Stimulated activated naive B cell treated with anti-CD40 and anti-IgM and Interleukin-4, amounts not matched to agents 10 μg/mL and 1 μg/mL and 100 μg/mL, for 72 hours (primary cell): ENCODE measurements at regions not wholly inside any gene's neighbourhood (a gene's known extent, or its start where the extent isn't known, plus 50 kb on each side); places are given as distances from the start of the nearest gene placed in this dataset.
"Not testable (repeated sequence)": the region's sequence is repeated elsewhere in the genome, so short reads cannot be mapped to it uniquely, and the experiment has no call there.

Source experiments
- ATAC-seq, 2 donors: fragments of 150-1000 bp; cut with Tn5 transposase; replicated peaks; 2 replicates each; pipeline ENCODE4 v1.10.0; 2021; ENCODE audit warnings: moderate library complexity in 1 of 2
- DNase-seq: peaks from one replicate; pipeline ENCODE4 v3.0.0; 2021
- H3K27ac Mint-ChIP-seq: one replicate; pipeline ENCODE4 v1.8.0; 2022; ENCODE audit warnings: mild to moderate bottlenecking, mixed read lengths
- H3K27me3 Mint-ChIP-seq, 2 donors: one replicate each; pipeline ENCODE4 v1.8.0; 2022; ENCODE audit warnings: mixed read lengths in 2 of 2
- H3K36me3 Mint-ChIP-seq, 2 donors: one replicate each; pipeline ENCODE4 v1.8.0; 2022; ENCODE audit warnings: mixed read lengths in 2 of 2, mild to moderate bottlenecking in 1 of 2
- H3K4me1 Mint-ChIP-seq, 2 donors: one replicate each; pipeline ENCODE4 v1.8.0; 2022; ENCODE audit warnings: mixed read lengths in 2 of 2, mild to moderate bottlenecking in 1 of 2
- H3K4me3 Mint-ChIP-seq, 2 donors: one replicate each; pipeline ENCODE4 v1.8.0; 2022; ENCODE audit warnings: mild to moderate bottlenecking in 2 of 2, mixed read lengths in 2 of 2, moderate library complexity in 1 of 2
- H3K9me3 Mint-ChIP-seq, 2 donors: one replicate each; pipeline ENCODE4 v1.8.0; 2022; ENCODE audit warnings: mixed read lengths in 2 of 2, mild to moderate bottlenecking in 1 of 2

DNA sequence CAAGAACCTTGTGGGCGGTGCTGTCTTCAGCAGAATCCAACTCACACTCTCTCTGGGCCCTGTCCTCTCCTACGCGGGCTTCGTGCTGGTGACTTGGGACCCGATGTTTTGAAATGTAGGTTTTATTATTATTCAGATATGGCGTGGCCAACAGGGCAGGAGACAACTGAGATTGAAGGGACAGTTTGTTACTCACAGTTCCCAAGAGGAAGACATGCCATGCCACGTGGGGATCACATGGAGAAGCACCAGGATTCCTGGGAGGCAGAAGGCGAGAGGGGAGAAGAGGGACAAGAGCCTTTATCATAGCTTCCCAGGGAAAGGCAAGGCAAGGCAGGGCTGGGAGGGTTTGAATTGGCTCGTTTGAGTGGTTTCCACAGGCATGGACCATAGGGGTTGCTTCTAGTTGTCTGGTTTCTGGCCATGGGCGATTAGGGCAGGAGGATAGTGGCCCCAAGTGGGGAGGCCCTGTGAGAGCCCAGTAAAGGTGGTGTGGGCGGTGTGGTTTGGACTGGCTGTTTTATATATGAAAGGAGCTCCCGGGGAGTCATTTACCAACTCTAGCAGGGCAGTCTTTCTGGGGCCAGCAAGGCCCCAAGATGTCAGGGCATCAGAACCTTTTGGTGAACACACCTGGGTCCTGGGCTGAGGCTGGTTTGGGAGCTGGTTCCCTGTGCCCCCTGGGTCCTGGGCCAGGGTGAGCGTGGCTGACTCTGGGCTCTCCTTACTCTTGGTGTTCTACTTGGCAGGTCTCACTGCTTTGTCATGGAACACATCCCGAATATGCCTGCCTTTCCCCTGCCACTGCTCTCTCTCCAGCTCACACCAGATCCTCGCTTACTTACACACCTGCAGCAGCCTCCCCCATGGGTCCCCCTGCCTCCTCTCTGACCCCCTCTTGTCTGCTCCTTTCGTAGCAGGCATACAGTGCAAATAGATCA, 94.0 kb upstream of the ZNF536 start:
- no peaks in the 10 kb centered on the region for H3K4me1 Mint-ChIP-seq
- H3K9me3 Mint-ChIP-seq = peaks cover 4 to 7% of the 10 kb centered on the region in 2 donors
- DNase-seq (no peak), ATAC-seq (no peak)
- H3K4me3 Mint-ChIP-seq = no peak overlapping the region
- no peak overlapping the region for H3K27ac Mint-ChIP-seq
- peaks cover 5 to 7% of the 10 kb centered on the region in 2 donors for H3K27me3 Mint-ChIP-seq
- H3K36me3 Mint-ChIP-seq = no peaks in the 10 kb centered on the region

DNA sequence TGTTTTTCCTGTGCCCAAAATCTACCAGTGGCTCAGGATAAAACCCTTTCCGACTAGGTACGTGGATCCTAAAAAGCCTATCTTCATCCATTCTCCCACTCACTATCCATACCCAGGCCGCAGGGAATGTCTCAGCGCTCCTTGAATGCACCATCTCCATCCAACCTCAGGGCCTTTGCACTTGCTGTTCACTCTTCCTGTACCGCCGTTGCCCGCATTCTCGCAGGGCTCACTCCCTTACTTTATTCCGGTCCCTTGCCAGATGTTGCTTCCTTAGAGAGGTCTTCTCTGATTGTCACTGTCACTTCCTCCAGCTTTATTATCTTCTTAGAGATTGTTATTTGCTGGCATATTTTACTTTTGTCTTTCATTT, 93.3 kb upstream of the ZNF536 start:
- Mint-ChIP-seq H3K4me3 (no peak overlapping the region), H3K4me1 (no peaks in the 10 kb centered on the region), H3K36me3 (no peaks in the 10 kb centered on the region), H3K9me3 (peaks cover 0 to 4% of the 10 kb centered on the region in 2 donors), H3K27ac (no peak overlapping the region), H3K27me3 (peaks cover 5 to 7% of the 10 kb centered on the region in 2 donors)
- DNase-seq = no peak
- no peak for ATAC-seq

DNA sequence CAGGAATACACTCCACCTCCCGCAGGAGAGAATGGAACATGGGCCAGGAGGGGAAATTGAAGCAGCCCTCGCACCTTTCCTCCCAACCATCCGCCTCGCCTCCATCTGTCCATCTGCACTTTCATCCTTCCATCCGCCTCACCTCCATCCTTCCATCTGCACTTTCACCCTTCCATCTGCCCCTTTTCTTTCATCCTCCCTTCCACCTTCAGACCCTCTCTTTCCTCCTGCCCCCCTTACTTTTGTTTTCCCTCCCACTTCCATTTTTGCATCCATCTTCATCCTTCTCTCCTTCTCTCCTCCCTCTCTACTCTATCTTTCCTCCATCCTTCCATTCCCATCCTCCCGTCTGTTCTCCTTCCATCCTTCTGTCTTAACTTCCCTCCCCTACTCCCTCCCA, 92.2 kb upstream of the ZNF536 start:
- ATAC-seq (no peak), DNase-seq (no peak)
- Mint-ChIP-seq H3K9me3 (peaks cover 0 to 4% of the 10 kb centered on the region in 2 donors), H3K36me3 (no peaks in the 10 kb centered on the region), H3K4me3 (no peak overlapping the region), H3K4me1 (no peaks in the 10 kb centered on the region), H3K27me3 (peaks cover 5 to 7% of the 10 kb centered on the region in 2 donors), H3K27ac (no peak overlapping the region)

DNA sequence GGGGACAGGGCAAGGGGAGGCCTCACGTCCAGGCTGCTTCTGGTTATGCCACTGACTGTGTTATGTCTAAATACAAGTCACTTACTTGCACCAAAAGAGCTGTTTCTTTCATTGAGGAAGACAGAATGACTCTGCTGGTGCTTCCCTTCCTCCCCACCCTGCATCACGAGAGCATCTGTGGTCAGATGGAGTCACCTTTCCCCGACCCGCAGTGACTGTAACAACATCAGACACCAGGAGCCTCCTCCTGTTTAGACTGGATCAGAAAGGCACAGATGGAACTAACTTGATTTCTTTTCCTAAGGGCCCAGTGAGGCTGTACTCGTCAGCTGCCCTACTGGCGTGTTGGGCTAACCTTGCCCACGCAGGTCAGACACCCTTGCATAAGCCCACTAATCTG, 90.3 kb upstream of the ZNF536 start:
- H3K27ac Mint-ChIP-seq = no peak overlapping the region
- DNase-seq = no peak

DNA sequence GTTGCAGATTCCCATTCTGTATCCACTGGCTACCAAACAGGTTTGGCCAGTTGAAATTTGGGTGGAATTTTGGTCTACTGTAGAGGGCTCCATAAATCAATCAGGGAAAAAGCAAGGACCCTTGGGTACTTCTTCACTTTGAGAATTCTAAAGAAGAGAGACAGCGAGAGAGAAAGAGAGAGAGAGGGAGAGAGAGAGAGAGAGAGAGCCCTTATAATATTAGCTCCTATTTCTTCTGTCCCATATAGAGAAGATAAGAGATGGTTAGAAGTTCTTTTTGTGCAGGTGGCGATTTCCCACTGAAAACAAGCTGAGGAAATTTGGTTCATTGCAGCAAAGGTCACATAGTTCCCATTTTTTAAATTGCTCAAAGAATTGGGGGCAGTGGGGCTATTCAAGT, 88.6 kb upstream of the ZNF536 start:
- Mint-ChIP-seq H3K27me3 (peaks cover 0 to 5% of the 10 kb centered on the region in 2 donors), H3K4me1 (no peaks in the 10 kb centered on the region), H3K4me3 (no peak overlapping the region), H3K27ac (no peak overlapping the region), H3K9me3 (peaks cover 7 to 8% of the 10 kb centered on the region in 2 donors), H3K36me3 (no peaks in the 10 kb centered on the region)
- no peak for DNase-seq
- no peak for ATAC-seq

More for the DNA sequence above, 90.3 kb upstream of the ZNF536 start:
- Mint-ChIP-seq H3K9me3 (peaks cover 1 to 5% of the 10 kb centered on the region in 2 donors), H3K4me3 (no peak overlapping the region), H3K36me3 (no peaks in the 10 kb centered on the region), H3K27me3 (peaks cover 5 to 7% of the 10 kb centered on the region in 2 donors), H3K4me1 (no peaks in the 10 kb centered on the region)
- no peak for ATAC-seq

DNA sequence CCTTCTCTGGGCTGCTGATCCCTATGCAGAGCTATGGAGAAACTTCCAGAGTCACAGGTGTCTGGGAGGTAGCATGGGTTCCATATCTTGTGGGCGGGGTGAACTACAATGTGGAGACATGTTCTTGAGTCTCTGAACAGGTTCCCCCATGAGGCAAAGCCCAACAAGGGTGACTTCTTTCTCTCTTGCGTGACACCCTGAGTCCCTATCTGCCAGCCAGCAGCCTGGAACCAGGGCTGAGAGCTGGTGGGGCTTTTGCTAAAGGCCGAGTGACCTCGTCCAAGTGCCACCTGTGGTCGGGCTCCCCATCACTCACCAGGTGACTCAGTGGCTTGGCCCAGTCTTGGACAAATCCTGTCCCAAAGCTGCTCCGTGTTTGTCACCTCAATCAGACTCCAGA, 88.0 kb upstream of the ZNF536 start:
- peaks cover 0 to 5% of the 10 kb centered on the region in 2 donors for H3K27me3 Mint-ChIP-seq

DNA sequence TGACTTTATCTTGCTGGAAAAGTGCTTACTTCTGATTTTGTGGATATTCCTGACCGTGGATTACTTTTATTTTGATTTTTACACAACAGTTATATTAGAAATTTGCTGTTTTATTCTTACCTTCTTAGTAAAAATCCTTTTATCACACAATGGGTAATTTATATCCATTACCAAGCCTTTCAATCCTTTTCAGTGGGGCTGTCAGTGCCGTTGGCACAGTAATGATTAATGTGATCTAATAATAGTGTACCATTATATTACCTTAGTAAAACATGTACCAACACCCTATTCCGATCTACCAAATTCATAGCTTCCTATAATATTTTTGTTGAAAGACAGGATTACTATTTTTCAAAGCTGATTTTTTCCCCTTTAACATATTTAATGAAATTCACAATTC, 87.3 kb upstream of the ZNF536 start:
- no peak for ATAC-seq
- Mint-ChIP-seq H3K4me3 (no peak overlapping the region), H3K27me3 (peaks cover 0 to 5% of the 10 kb centered on the region in 2 donors), H3K27ac (no peak overlapping the region), H3K9me3 (peaks cover 7 to 8% of the 10 kb centered on the region in 2 donors), H3K36me3 (no peaks in the 10 kb centered on the region), H3K4me1 (no peaks in the 10 kb centered on the region)
- no peak for DNase-seq

More for the DNA sequence above, 88.0 kb upstream of the ZNF536 start:
- ATAC-seq = no peak
- H3K4me1 Mint-ChIP-seq = no peaks in the 10 kb centered on the region
- H3K27ac Mint-ChIP-seq = no peak overlapping the region
- no peak overlapping the region for H3K4me3 Mint-ChIP-seq
- no peaks in the 10 kb centered on the region for H3K36me3 Mint-ChIP-seq
- H3K9me3 Mint-ChIP-seq = peaks cover 7 to 8% of the 10 kb centered on the region in 2 donors
- DNase-seq = no peak

DNA sequence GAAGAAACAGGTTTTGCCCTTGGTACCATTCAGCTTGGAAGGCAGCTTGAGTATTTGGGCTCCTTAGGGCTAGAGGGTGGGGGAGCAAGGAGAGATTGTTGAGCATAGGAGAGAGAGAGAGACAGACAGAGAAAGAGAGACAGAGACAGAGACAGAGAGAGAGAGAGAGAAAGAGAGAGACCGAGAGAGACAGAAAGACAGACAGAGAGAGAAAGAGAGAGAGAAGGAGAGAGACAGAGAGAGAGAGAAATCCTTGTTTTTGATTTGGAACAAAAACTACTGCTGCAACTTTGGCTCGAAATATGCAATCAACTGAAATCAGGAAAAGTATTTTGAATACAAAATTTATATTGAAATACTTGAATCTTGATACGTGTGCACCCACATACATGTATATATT, 85.8 kb upstream of the ZNF536 start:
- no peaks in the 10 kb centered on the region for H3K4me1 Mint-ChIP-seq
- no peaks in the 10 kb centered on the region for H3K36me3 Mint-ChIP-seq
- H3K27me3 Mint-ChIP-seq = peaks cover 0 to under 1% of the 10 kb centered on the region in 2 donors
- no peak overlapping the region for H3K27ac Mint-ChIP-seq
- no peak overlapping the region for H3K4me3 Mint-ChIP-seq
- no peak for ATAC-seq
- H3K9me3 Mint-ChIP-seq = peaks cover 7 to 9% of the 10 kb centered on the region in 2 donors
- DNase-seq = no peak

DNA sequence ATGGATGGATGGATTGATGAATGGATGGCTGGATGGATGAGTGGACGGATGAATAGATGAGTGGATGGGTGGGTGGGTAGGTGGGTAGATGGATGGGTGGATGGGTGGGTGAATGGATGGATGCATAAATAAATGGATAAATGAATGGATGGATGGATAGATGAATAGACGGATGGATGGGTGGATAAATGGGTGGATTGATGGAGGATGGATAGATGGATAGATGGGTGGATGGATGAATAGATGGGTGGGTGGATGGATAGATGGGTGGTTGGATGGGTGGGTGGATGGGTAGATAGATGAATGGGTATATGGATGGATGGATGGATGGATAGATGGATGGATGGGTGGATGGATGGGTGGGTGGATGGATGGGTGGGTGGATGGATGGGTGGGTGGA, 84.9 kb upstream of the ZNF536 start:
- peaks cover 7 to 10% of the 10 kb centered on the region in 2 donors for H3K9me3 Mint-ChIP-seq
- ATAC-seq (no peak), DNase-seq (no peak)
- no peak overlapping the region for H3K27ac Mint-ChIP-seq
- H3K27me3 Mint-ChIP-seq = no peaks in the 10 kb centered on the region
- no peaks in the 10 kb centered on the region for H3K4me1 Mint-ChIP-seq
- no peaks in the 10 kb centered on the region for H3K36me3 Mint-ChIP-seq
- no peak overlapping the region for H3K4me3 Mint-ChIP-seq

DNA sequence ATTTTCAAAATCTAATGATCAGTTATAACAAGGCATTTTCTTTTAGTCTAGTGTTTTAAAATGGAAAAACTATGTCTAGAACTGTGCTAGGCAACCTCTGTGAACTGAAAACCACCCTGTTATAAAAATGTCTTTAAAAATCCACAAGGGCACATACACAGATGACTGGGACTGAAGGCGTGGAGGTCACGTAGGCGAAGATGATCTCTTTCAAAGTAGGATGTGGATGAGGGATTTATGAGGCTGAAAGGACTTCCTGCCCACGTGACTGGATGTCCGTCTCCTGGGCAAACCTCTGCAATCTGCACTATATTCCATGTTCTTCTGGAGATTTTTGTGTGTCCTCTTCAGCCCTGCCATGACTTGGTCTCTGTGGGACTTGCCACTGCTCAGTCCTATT, 84.2 kb upstream of the ZNF536 start:
- H3K4me3 Mint-ChIP-seq = no peak overlapping the region
- no peak for ATAC-seq
- no peaks in the 10 kb centered on the region for H3K36me3 Mint-ChIP-seq
- peaks cover 0 to under 1% of the 10 kb centered on the region in 2 donors for H3K27me3 Mint-ChIP-seq
- no peak for DNase-seq
- H3K4me1 Mint-ChIP-seq = no peaks in the 10 kb centered on the region
- H3K9me3 Mint-ChIP-seq = peaks cover 7 to 10% of the 10 kb centered on the region in 2 donors
- no peak overlapping the region for H3K27ac Mint-ChIP-seq

DNA sequence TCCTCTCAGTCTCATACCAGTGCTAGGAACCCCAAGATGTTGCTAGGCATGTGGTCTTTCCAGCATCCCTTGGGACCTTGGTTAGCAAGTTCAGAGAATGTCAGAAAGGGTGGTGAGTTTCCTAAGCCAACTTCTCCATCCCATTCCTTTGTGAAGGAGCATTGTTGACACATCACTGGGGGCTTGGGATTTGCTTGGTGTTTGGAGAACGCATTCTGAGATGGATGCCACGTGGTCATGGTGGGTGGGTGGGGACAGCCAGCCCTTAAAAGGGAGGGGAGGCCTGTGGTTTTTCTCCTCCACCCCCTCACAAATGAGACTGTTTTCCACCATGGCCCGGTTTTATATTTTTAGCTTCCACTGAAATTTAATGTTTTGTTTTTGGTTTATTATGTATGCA, 83.3 kb upstream of the ZNF536 start:
- Mint-ChIP-seq H3K4me1 (no peaks in the 10 kb centered on the region), H3K4me3 (no peak overlapping the region), H3K27ac (no peak overlapping the region), H3K27me3 (peaks cover 0 to 3% of the 10 kb centered on the region in 2 donors), H3K9me3 (peaks cover 7 to 10% of the 10 kb centered on the region in 2 donors), H3K36me3 (no peaks in the 10 kb centered on the region)
- no peak for DNase-seq
- ATAC-seq = no peak

DNA sequence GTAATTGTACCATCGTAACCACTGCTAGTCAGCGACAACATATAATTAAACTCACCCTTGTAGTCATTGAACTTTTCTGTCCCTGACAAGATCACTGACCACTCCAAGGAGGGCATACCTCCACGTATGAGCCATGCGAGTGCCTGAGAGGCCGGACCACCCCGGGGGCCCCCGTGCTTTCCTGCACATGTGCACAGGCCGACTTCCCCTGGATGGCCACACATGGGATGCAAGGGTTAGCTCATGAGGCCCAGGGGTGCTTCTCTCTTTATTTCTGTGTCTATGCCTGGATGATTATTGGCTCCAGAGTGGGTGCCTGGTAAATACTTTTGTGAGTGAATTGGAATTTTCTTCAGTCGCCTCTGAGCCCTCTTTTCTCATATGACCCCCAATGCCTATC, 82.8 kb upstream of the ZNF536 start:
- peaks cover 7 to 10% of the 10 kb centered on the region in 2 donors for H3K9me3 Mint-ChIP-seq
- H3K36me3 Mint-ChIP-seq = no peaks in the 10 kb centered on the region
- H3K4me3 Mint-ChIP-seq = no peak overlapping the region
- H3K4me1 Mint-ChIP-seq = no peaks in the 10 kb centered on the region
- ATAC-seq (no peak), DNase-seq (no peak)
- no peak overlapping the region for H3K27ac Mint-ChIP-seq
- peaks cover 0 to 3% of the 10 kb centered on the region in 2 donors for H3K27me3 Mint-ChIP-seq

DNA sequence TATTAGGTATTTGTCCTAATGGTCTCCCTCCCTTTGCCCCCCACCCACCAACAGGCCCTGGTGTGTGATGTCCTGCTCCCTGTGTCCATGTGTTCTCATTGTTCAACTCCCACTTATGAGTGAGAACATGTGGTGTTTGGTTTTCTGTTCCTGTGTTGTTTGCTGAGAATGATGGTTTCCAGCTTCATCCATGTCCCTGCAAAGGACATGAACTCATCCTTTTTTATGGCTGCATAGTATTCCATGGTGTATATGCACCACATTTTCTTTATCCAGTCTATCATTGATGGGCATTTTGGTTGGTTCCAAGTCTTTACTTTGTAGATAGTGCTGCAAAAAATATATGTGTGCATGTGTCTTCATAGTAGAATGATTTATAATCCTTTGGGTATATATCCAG, 81.4 kb upstream of the ZNF536 start:
- not testable (repeated sequence) for H3K4me3 Mint-ChIP-seq, H3K36me3 Mint-ChIP-seq, H3K27ac Mint-ChIP-seq, ATAC-seq, DNase-seq, H3K27me3 Mint-ChIP-seq, H3K4me1 Mint-ChIP-seq
- peaks cover 7 to 10% of the 10 kb centered on the region in 2 donors for H3K9me3 Mint-ChIP-seq

DNA sequence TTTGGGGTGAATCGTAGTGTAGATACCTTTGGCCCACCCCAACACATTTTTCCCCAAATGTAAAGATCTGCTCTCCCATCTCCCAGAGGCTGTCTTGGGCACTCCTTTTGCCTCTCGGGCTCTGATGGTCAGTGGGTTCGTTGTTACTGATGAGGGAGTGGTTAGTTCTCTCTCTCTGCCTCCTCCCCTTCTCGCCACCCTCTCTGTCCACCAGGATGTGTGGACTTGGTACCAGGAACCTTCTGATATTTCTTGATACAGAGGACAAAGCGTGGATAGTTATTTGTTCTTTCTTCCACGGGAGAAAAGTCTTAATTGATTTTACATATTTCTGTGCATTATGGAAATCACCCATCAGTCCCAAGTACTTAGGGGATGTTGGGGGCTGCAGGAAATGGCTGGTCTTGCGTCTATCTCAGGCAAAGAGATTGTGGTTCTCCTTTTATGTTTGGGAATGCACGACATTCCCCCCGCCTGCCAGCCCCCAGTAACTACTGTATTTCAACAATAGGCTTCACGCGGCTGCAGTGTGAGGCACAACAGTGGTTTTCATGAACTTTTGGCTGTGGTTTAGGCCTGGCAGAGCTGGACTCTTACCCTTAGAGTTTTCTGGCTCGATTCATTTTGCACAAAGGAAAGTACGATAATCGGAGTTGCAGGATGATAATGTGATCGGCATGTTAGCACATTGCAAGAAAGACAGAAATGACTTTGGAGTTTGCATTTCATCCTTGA, 79.0 kb upstream of the ZNF536 start:
- no peak overlapping the region for H3K4me3 Mint-ChIP-seq
- H3K9me3 Mint-ChIP-seq = peaks cover 0 to 3% of the 10 kb centered on the region in 2 donors
- DNase-seq = no peak
- no peaks in the 10 kb centered on the region for H3K4me1 Mint-ChIP-seq
- peaks cover 0 to 3% of the 10 kb centered on the region in 2 donors for H3K27me3 Mint-ChIP-seq
- ATAC-seq = no peak
- H3K36me3 Mint-ChIP-seq = no peaks in the 10 kb centered on the region
- no peak overlapping the region for H3K27ac Mint-ChIP-seq

DNA sequence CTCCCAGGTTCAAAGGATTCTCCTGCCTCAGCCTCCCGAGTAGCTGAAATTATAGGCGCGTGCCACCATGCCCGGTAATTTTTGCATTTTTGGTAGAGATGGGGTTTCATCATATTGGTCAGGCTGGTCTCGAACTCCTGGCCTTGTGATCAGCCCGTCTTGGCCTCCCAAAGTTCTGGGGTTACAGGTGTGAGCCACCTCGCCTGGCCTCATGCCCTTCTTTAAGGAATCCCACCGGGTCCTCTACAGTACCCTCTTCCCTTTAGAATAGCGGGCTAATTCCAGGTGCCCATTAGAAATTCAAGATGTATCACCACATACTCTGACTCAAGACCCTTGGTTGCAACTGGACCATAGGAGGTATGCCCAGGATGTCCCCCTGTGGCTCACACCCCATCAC, 74.2 kb upstream of the ZNF536 start:
- Mint-ChIP-seq H3K4me3 (no peak overlapping the region), H3K4me1 (no peaks in the 10 kb centered on the region), H3K9me3 (no peaks in the 10 kb centered on the region), H3K27me3 (peaks cover 0 to 3% of the 10 kb centered on the region in 2 donors), H3K36me3 (no peaks in the 10 kb centered on the region), H3K27ac (no peak overlapping the region)
- ATAC-seq (no peak), DNase-seq (no peak)
